ENCODE measurements at regions not wholly inside any gene's neighbourhood (a gene's known extent, or its start where the extent isn't known, plus 50 kb on each side); places are given as distances from the start of the nearest gene placed in this dataset.

- Histone ChIP-seq H3K4me1 (no peaks in the 10 kb centered on the region), H4K20me1 (no peaks in the 10 kb centered on the region), H3K27me3 (no peaks in the 10 kb centered on the region), H3K27ac (no peak overlapping the region), H3K4me3 (no peak overlapping the region), H3K36me3 (no peaks in the 10 kb centered on the region), H3K4me2 (no peak overlapping the region), H3K9me3 (no peaks in the 10 kb centered on the region), H3K9ac (no peak overlapping the region)
- no peak for TF ChIP-seq Cebpa-rat (IDR thresholded peaks at IDR 0.05)
Observed at GRCh38 chr5:68387074-68387796, 171.7 kb downstream of the PIK3R1 start.

- Histone ChIP-seq H3K9me3 (no peaks in the 10 kb centered on the region), H4K20me1 (no peaks in the 10 kb centered on the region), H3K36me3 (no peaks in the 10 kb centered on the region), H3K27me3 (no peaks in the 10 kb centered on the region), H3K4me2 (no peak overlapping the region), H3K4me1 (no peaks in the 10 kb centered on the region), H3K27ac (no peak overlapping the region), H3K4me3 (no peak overlapping the region), H3K9ac (no peak overlapping the region)
- TF ChIP-seq Cebpa-rat (IDR thresholded peaks at IDR 0.05), result no peak
Observed at GRCh38 chr5:68389618-68390017, 174.1 kb downstream of the PIK3R1 start.

- TF ChIP-seq Cebpa-rat (IDR thresholded peaks at IDR 0.05), result no peak
- Histone ChIP-seq H3K4me1 (no peaks in the 10 kb centered on the region), H4K20me1 (no peaks in the 10 kb centered on the region), H3K4me3 (no peak overlapping the region), H3K9me3 (no peaks in the 10 kb centered on the region), H3K27ac (no peak overlapping the region), H3K4me2 (no peak overlapping the region), H3K9ac (no peak overlapping the region), H3K36me3 (no peaks in the 10 kb centered on the region), H3K27me3 (no peaks in the 10 kb centered on the region)
Observed at GRCh38 chr5:68392617-68393016, 177.1 kb downstream of the PIK3R1 start.

- Histone ChIP-seq H3K27ac (no peak overlapping the region), H3K9me3 (no peaks in the 10 kb centered on the region), H3K27me3 (no peaks in the 10 kb centered on the region), H3K4me3 (no peak overlapping the region), H3K36me3 (no peaks in the 10 kb centered on the region), H3K4me1 (no peaks in the 10 kb centered on the region), H3K9ac (no peak overlapping the region), H4K20me1 (no peaks in the 10 kb centered on the region), H3K4me2 (no peak overlapping the region)
- TF ChIP-seq Cebpa-rat (IDR thresholded peaks at IDR 0.05), result no peak
Observed at GRCh38 chr5:68395302-68395701, 179.7 kb downstream of the PIK3R1 start.

GRCh38 chr5:68395926-68396511, 180.5 kb downstream of the PIK3R1 start:
- no peak overlapping the region for H3K4me3 ChIP-seq
- H3K36me3 ChIP-seq, result no peaks in the 10 kb centered on the region
- H3K27me3 ChIP-seq, result no peaks in the 10 kb centered on the region
- no peaks in the 10 kb centered on the region for H3K9me3 ChIP-seq
- H3K27ac ChIP-seq, result no peak overlapping the region
- no peak for TF ChIP-seq Cebpa-rat (IDR thresholded peaks at IDR 0.05)
- no peak overlapping the region for H3K4me2 ChIP-seq
- no peaks in the 10 kb centered on the region for H3K4me1 ChIP-seq
- H4K20me1 ChIP-seq, result no peaks in the 10 kb centered on the region
- H3K9ac ChIP-seq, result no peak overlapping the region

GRCh38 chr5:68396722-68397121, 181.2 kb downstream of the PIK3R1 start:
- no peak overlapping the region for H3K4me3 ChIP-seq
- H3K27me3 ChIP-seq, result no peaks in the 10 kb centered on the region
- H3K4me2 ChIP-seq, result no peak overlapping the region
- TF ChIP-seq Cebpa-rat (IDR thresholded peaks at IDR 0.05), result no peak
- no peak overlapping the region for H3K27ac ChIP-seq
- no peaks in the 10 kb centered on the region for H3K4me1 ChIP-seq
- no peaks in the 10 kb centered on the region for H3K36me3 ChIP-seq
- no peaks in the 10 kb centered on the region for H3K9me3 ChIP-seq
- no peak overlapping the region for H3K9ac ChIP-seq
- H4K20me1 ChIP-seq, result no peaks in the 10 kb centered on the region

- TF ChIP-seq Cebpa-rat (IDR thresholded peaks at IDR 0.05), result no peak
- Histone ChIP-seq H3K4me3 (no peak overlapping the region), H4K20me1 (no peaks in the 10 kb centered on the region), H3K27ac (no peak overlapping the region), H3K4me2 (no peak overlapping the region), H3K27me3 (no peaks in the 10 kb centered on the region), H3K36me3 (no peaks in the 10 kb centered on the region), H3K9ac (no peak overlapping the region), H3K4me1 (no peaks in the 10 kb centered on the region), H3K9me3 (no peaks in the 10 kb centered on the region)
Observed at GRCh38 chr5:68398146-68398812, 182.7 kb downstream of the PIK3R1 start.

- no peaks in the 10 kb centered on the region for H3K27me3 ChIP-seq
- H3K9ac ChIP-seq, result no peak overlapping the region
- peaks cover 10% of the 10 kb centered on the region for H3K4me1 ChIP-seq
- TF ChIP-seq Cebpa-rat (IDR thresholded peaks at IDR 0.05), result no peak
- H3K9me3 ChIP-seq, result no peaks in the 10 kb centered on the region
- no peaks in the 10 kb centered on the region for H3K36me3 ChIP-seq
- H3K4me2 ChIP-seq, result no peak overlapping the region
- no peak overlapping the region for H3K27ac ChIP-seq
- no peaks in the 10 kb centered on the region for H4K20me1 ChIP-seq
- no peak overlapping the region for H3K4me3 ChIP-seq
Observed at GRCh38 chr5:68403301-68403700, 187.7 kb downstream of the PIK3R1 start.

- H3K27me3 ChIP-seq, result no peaks in the 10 kb centered on the region
- H3K4me2 ChIP-seq, result no peak overlapping the region
- H3K4me1 ChIP-seq, result peaks cover 10% of the 10 kb centered on the region
- H4K20me1 ChIP-seq, result no peaks in the 10 kb centered on the region
- no peaks in the 10 kb centered on the region for H3K36me3 ChIP-seq
- no peak overlapping the region for H3K4me3 ChIP-seq
- H3K9me3 ChIP-seq, result no peaks in the 10 kb centered on the region
- H3K27ac ChIP-seq, result no peak overlapping the region
- TF ChIP-seq Cebpa-rat (IDR thresholded peaks at IDR 0.05), result no peak
- no peak overlapping the region for H3K9ac ChIP-seq
Observed at GRCh38 chr5:68404246-68404645, 188.7 kb downstream of the PIK3R1 start.

- Histone ChIP-seq H3K27me3 (no peaks in the 10 kb centered on the region), H3K9ac (no peak overlapping the region), H3K4me1 (peaks cover 10% of the 10 kb centered on the region), H3K36me3 (no peaks in the 10 kb centered on the region), H3K4me3 (no peak overlapping the region), H3K27ac (no peak overlapping the region), H3K9me3 (no peaks in the 10 kb centered on the region), H4K20me1 (no peaks in the 10 kb centered on the region), H3K4me2 (no peak overlapping the region)
- no peak for TF ChIP-seq Cebpa-rat (IDR thresholded peaks at IDR 0.05)
Observed at GRCh38 chr5:68405026-68405684, 189.6 kb downstream of the PIK3R1 start.
